ENCODE measurements at regions not wholly inside any gene's neighbourhood (a gene's known extent, or its start where the extent isn't known, plus 50 kb on each side); places are given as distances from the start of the nearest gene placed in this dataset.

DNA sequence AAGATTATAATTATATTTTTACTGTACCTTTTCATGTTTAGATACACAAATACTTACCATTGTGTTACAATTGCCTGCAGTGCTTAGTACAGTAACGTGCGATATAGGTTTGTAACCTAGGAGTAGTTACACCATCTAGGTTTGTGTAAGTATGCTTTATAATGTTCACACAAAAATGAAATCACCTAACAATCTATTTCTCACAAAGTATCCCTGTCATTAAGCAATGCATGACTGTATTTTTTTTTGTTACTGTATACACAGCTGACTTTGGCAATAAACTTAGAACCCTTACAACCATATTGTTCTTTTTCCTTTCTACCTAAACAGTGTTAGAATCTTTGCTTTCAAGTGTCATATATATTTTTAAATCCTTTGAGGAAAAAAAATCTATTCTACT, 303.0 kb upstream of the E2F7 start:
- Histone ChIP-seq H3K9ac (ENCODE audit: extremely low read depth, insufficient read length, low read length) (no peak overlapping the region), H3K4me2 (ENCODE audit: insufficient read depth, insufficient read length, low read length) (no peak overlapping the region), H3K27me3 (ENCODE audit: insufficient read depth, low read length) (no peaks in the 10 kb centered on the region; the same call in 1 of the 2 replicates), H3K18ac (ENCODE audit: insufficient read length, low read depth, low read length) (no peak overlapping the region), H3K4me1 (ENCODE audit: insufficient read depth, low read length) (no peaks in the 10 kb centered on the region), H3T11ph (ENCODE audit: low read length) (no peak overlapping the region), H2BK120ac (ENCODE audit: low read depth, low read length, poor library complexity, severe bottlenecking) (no peak overlapping the region), H3K23me2 (ENCODE audit: insufficient read length, low read depth, low read length, poor library complexity, severe bottlenecking) (no peaks in the 10 kb centered on the region), H3K56ac (ENCODE audit: insufficient read length, low read depth, low read length) (no peak overlapping the region), H2AK5ac (ENCODE audit: insufficient read length, low read length) (no peak overlapping the region), H2BK20ac (ENCODE audit: low read depth, low read length, poor library complexity, severe bottlenecking) (no peak overlapping the region), H4K20me1 (ENCODE audit: control insufficient read depth, insufficient read depth, insufficient read length) (no peaks in the 10 kb centered on the region), H3K9me3 (ENCODE audit: control insufficient read depth, low read depth, low read length) (no peaks in the 10 kb centered on the region), H2BK5ac (ENCODE audit: insufficient read length, low read length) (no peak overlapping the region), H4K91ac (ENCODE audit: insufficient read length, low read depth, low read length) (no peak overlapping the region), H2BK12ac (ENCODE audit: insufficient read length, low read depth, low read length) (no peak overlapping the region), H2AFZ (ENCODE audit: low read length) (no peak overlapping the region), H3K23ac (ENCODE audit: insufficient read length, low read depth, low read length) (no peak overlapping the region), H3K79me1 (ENCODE audit: insufficient read depth, low read depth, low read length, poor library complexity, severe bottlenecking) (no peaks in the 10 kb centered on the region), H3K14ac (ENCODE audit: insufficient read depth, low read length) (no peak overlapping the region), H4K8ac (replicated peaks; ENCODE audit: insufficient read length, low read depth, low read length) (no peak overlapping the region), H3K79me2 (ENCODE audit: insufficient read depth, low read length) (no peaks in the 10 kb centered on the region), H2BK15ac (ENCODE audit: low read depth, low read length) (no peak overlapping the region), H3K4ac (ENCODE audit: low read depth, low read length) (no peak overlapping the region), H3K27ac (ENCODE audit: insufficient read length, low read depth, low read length) (no peak overlapping the region), H4K5ac (ENCODE audit: insufficient read length, low read depth, low read length) (no peak overlapping the region)
- TF ChIP-seq, protein P1, sequence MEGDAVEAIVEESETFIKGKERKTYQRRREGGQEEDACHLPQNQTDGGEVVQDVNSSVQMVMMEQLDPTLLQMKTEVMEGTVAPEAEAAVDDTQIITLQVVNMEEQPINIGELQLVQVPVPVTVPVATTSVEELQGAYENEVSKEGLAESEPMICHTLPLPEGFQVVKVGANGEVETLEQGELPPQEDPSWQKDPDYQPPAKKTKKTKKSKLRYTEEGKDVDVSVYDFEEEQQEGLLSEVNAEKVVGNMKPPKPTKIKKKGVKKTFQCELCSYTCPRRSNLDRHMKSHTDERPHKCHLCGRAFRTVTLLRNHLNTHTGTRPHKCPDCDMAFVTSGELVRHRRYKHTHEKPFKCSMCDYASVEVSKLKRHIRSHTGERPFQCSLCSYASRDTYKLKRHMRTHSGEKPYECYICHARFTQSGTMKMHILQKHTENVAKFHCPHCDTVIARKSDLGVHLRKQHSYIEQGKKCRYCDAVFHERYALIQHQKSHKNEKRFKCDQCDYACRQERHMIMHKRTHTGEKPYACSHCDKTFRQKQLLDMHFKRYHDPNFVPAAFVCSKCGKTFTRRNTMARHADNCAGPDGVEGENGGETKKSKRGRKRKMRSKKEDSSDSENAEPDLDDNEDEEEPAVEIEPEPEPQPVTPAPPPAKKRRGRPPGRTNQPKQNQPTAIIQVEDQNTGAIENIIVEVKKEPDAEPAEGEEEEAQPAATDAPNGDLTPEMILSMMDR (conservative IDR thresholded peaks at IDR 0.05), result no peak
- DNase-seq, result no peak
- Mint-ChIP-seq H3K27ac (no peak overlapping the region), H3K27me3 (ENCODE audit: low read depth) (no peaks in the 10 kb centered on the region; the same call in none of the 2 replicates), H3K9me3 (no peaks in the 10 kb centered on the region; a peak in 1 of 5 replicates), H3K36me3 (ENCODE audit: insufficient read depth in 1 of 3, low read depth in 3 of 3) (no peaks in the 10 kb centered on the region), H3K4me3 (no peak overlapping the region), H3K4me1 (peaks cover 9 to 16% of the 10 kb centered on the region in 2 experiments)
- no CpG with 5 or more reads among the region's 2 CpGs for WGBS (ENCODE audit: extremely low coverage, insufficient read length, low lambda C conversion rate)
